Right kidney (tissue), 1 donor: ENCODE measurements at regions not wholly inside any gene's neighbourhood (a gene's known extent, or its start where the extent isn't known, plus 50 kb on each side); places are given as distances from the start of the nearest gene placed in this dataset.

ENCODE experiments used
- DNase-seq: peaks from one replicate; pipeline ENCODE4 v3.0.0-alpha.2; 2016

DNA sequence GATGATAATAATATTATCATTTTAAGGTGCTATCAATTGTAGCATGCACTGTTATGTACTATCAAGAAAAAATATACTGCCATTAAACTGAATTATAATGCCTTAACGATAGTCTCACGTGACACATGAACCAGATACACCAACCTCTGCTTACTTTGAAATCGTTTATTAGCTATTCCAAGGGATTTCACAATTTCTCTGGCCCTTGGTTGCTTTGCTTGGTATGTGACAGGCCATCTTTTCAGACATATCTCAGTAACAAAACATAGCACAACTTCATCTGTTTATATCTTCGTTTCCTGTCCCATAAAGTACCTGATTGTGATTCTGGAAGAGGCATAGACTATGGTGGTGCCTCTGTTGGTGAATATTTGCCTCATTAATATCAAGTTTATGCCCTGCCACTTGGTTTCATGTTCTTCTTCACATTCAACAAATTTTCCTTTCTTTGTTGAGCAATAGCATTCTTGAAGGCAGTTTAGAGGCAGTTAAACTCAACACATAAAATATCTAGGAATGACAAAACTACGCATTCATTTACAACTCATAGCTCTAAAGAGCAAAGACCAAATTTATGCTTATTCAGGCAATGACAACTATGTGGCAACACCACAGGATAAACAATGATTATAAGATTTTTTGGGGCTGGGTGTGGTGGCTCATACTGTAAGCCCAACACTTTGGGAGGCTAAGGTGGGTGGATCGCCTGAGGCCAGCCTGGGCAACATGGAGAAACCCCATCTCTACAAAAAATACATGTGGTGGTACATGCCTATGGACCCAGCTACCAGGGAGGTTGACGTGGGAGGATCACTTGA is 84.3 kb downstream of the MCFD2 start:
- no peak for DNase-seq

DNA sequence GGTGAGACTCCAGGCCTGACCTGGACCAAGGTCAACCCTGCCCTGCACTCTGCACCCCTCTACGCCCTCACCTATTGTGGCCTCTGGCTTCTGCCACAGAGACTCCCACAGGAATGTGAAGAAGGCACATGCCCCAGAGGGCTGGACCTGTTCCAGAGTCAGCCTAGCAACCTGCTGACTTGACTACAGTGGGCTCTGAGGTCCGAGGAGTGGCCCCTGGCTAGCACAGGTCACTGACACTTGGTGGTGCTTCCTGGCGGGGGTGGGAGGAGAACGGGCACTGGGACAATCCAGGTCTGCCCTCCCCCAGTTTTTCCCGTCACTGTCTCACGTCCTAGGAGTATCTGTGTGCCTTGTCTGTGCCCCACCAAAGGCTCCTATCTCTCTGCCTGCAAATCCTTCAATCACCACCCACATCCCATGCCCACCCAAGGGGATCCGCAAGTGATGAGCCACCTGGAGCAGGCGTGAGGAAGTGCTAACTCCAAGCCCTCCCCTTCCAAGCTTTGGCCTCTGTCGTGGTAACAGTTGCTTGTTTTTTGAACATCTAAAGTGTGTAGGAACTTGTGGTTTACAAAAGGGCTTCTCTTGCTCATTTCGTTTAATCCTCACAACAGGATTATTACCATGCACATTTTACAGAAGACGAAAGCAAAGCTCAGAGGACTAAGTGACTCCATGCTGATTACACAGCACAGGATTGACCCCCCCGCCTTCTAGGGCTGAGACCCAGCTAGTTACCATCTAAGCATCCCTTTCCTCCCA is 86.2 kb downstream of the MCFD2 start:
- DNase-seq, result no peak

GRCh38 chr2:46828491-46829230 is 86.9 kb downstream of the MCFD2 start:
- no peak for DNase-seq

DNA sequence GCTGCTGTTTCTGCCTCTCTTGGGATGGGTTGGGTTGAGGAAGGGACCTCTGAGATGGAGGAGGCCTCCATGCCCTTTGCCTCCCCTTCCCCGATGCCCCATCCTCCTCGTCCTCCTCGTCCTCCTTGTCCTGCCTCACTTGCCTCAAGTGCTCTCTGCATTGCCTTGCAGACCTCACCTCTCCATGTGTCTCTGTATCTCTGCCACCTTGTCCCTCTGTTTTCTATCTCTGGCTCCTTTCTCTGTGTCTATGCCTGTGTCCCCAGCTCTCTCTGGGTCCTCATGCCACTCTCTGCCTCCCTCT is 87.5 kb downstream of the MCFD2 start:
- DNase-seq, result no peak

- DNase-seq, result no peak
Measured at GRCh38 chr2:46827274-46828134, 88.1 kb downstream of the MCFD2 start.

DNA sequence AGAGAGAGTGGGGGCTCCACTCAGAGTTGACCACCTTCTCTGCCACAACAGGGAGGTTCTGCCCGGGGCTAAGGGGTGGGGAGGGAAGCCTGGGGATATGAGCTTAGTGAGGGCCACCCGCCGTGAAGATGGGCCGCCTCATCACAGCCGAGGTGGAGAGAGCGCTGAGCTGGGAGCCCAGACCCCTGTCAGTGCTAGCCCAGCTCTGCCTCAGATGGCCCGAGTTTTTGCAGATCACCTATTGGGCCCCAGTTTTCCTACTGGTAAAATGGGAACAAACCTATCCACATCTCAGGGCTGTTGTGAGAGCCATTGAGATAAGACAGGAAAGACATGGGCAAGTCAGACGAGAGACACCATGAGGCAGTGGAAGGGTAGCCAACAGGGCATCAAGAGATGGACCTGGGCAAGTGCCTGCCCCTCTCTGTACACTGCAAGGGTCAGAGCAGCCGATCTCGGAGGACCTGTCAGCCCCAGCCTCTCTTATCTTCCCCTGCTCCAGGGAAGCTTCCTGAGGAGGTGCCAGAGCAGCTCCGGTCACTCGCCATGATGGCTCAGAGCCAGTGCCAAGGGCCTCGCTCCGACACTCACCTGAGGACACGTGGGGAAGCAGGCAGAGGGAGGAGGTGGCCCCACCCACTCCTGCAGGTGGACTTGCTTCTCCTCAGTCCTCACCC is 88.9 kb downstream of the MCFD2 start:
- no peak for DNase-seq

DNA sequence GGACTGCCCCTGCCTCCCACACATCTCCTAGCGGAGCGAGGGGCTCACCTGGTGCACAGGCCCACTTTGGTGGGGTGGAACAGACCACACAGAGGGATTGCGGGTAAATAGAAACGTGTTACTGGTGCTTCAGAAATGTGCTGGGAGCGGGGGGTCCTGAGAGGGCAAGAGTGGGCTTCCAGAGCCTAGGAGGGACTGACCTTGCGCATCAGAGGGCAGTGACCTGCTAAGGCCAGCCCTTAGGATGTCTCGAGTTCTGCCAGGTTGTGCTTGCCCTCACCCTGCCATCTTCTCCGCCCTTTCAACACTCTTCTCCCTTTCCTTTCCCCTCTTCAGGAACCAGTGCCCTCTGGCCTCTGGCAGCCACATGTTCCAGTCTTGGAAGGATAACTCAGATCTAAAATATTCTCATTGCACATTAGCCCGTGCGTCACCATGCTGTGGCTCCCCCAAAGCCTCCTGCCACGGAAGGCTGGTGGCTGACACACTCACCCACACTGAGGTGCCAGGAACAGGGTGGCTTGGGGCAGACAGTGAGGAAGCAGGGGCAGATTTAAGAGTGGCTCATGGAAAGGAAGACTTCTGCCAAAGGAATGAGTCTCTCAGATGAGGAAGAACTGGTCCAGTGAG is 89.6 kb downstream of the MCFD2 start:
- DNase-seq, result no peak

GRCh38 chr2:46825231-46825938 is 90.2 kb downstream of the MCFD2 start:
- no peak for DNase-seq

DNA sequence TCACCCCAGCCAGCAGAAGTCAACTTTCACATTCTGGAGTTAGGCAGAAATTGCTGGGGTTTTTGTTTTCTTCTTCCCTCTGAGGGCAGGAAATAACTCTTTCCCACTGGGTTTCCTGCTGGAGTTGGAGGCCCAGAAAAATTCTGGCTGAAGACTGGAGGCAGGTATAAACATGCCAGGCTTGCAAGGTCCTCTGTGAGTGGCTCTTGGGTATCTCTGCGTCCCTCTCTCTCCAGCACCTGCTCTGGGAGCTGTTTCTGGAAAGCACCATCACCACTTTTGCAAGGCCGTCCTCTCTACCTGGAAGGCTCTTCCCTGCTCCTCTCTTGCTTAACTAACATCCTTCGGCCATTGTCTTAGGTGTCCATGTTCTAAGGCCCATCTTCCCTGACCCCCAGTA is 91.0 kb downstream of the MCFD2 start:
- no peak for DNase-seq

GRCh38 chr2:46821600-46821999 is 94.0 kb downstream of the MCFD2 start:
- DNase-seq, result no peak

- no peak for DNase-seq
Measured at GRCh38 chr2:46818819-46819218, 96.8 kb downstream of the MCFD2 start.

DNA sequence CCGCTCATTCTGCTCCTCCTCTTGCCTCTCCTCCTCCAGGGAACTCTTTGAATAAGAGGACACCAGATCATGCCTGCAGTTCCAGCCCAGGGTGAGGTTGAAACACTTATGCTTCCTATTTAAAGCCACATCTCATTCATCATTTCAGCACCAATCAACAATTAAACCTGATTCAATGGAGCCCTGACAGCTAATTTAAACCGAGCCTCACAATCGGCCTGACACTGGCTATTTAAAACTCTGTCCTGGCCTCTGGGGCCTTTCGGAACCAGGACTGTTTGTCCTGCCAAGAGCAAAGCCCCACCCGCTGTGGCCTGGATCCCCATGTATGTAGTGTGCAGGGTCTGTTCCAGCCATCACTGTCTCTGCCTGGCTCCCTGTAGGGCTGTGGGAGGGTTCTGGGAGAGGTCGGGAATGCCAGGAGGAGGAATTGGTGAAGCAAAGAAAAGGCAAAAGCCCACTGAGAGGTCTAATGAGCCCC is 97.4 kb downstream of the MCFD2 start:
- DNase-seq, result no peak

GRCh38 chr2:46816846-46817726 is 98.5 kb downstream of the MCFD2 start:
- DNase-seq, result no peak

DNA sequence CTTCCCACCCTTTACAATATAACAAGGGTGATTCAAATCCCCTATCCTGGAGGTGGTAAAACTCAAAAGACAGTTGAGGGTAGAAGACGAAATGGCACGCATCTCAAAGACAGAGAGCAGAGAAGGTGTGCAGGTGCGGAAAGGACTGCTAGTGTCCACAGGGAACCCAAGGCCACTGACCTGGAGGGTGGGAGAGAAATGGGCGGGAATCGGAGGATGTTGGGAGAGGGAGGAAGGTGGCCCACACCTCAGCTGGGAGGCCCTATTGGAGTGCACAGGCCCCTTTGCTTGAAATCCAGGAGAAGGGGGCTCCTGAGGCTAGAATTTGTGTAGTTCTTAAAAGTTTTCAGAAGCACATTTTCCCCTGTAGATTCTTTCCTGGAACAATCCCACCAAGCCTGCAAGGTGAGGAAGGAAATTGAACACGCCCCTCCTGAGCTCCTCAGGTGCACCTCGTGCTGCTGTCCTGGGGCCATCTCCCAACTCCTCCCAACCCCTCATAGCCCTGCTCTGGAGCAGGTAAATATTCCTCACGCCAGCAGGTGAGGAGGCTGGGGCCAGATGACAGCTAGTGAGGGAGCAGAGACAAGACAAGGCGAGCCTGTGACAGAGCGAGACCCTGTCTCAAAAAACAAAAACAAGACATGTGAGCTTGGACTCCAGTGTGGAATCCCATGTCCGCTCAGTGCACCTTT is 99.3 kb downstream of the MCFD2 start:
- no peak for DNase-seq

DNA sequence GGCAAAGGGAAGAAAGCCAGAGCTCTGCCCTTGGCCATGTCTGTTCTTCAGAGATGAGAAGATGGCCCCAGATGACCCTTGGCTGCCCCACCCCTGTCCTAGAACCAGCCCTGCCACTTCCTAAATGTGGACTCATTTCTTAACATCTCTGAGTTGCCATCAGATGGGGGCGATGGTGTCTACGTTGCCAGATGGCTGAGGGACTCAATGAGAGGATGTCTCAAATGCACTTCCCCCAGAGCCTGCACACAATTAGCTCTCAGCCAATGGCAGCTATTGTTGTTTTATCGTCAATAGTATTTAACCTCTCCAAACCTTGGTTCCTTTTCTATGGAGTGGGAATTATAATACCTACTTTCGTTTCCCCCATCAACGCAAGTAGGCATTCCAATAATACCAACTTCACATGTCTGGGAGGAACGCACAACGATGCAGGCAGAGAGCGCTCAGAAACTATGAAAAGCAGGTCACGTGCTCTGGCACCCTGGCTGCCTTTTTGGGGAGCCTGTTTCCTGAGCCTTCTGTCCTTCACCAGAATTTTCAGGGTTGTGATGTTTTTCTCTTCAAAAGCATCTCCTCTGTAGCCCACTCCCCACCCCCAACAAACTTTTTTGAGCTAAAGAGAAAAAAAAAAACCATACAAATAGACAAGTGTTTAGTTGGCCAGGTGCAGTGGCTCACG is 100.3 kb downstream of the MCFD2 start:
- DNase-seq, result no peak

- DNase-seq, result peak; percentile 28
Measured at GRCh38 chr2:46814160-46814961, 101.2 kb downstream of the MCFD2 start.

DNA sequence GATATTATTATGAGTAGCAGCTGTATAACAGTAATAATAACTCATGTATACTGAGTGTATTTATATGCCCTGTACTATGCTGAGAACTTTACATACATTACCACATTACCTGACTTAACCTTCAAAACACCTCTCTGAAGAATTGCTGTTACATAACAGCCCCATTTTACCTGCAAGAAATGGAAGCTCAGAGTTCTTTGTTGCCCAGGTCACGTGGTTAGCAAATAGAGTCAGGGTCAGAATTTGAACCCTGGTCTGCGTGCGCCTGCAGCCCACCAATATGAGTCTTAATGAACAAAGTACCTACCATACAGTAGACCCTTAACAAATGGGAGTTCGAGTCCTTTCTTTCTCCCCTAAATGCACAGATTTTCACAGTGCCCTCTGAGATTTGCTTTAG is 101.9 kb downstream of the MCFD2 start:
- no peak for DNase-seq
